Upper lobe of left lung (tissue), 4 donors: ENCODE measurements at regions not wholly inside any gene's neighbourhood (a gene's known extent, or its start where the extent isn't known, plus 50 kb on each side); places are given as distances from the start of the nearest gene placed in this dataset.

ENCODE experiments used
- CTCF ChIP-seq, 6 experiments: fragments of 450-650 bp in 4 of 6; fragments of 200-600 bp in 2 of 6; sonication (generic) in 2 of 6; IDR thresholded peaks; one replicate each; pipeline ENCODE4 v1.5.1; 2016 to 2019; ENCODE audit warnings: antibody characterized with exemption in 6 of 6
- EP300 ChIP-seq, 4 donors: sonication (generic); formaldehyde crosslinking; IDR thresholded peaks; one replicate each; pipeline ENCODE4 v1.5.1; 2017; ENCODE audit warnings: antibody characterized with exemption in 4 of 4, control low read depth in 2 of 4
- POLR2A ChIP-seq, 4 donors: fragments of 450-650 bp; IDR thresholded peaks; one replicate each; pipeline ENCODE4 v1.5.1; 2016 to 2017; ENCODE audit warnings: antibody characterized with exemption in 4 of 4, mild to moderate bottlenecking in 2 of 4
- POLR2AphosphoS5 ChIP-seq, 2 donors: sonication (generic); formaldehyde crosslinking; IDR thresholded peaks; one replicate each; pipeline ENCODE4 v1.5.1; 2017; ENCODE audit warnings: antibody characterized with exemption in 2 of 2

- no peak for TF ChIP-seq POLR2AphosphoS5 (IDR thresholded peaks at IDR 0.05)
- no peak for TF ChIP-seq CTCF (IDR thresholded peaks at IDR 0.05)
- TF ChIP-seq EP300 (IDR thresholded peaks at IDR 0.05), result no peak
- no peak for TF ChIP-seq POLR2A (IDR thresholded peaks at IDR 0.05)
Observed at GRCh38 chr3:104523136-104523535, 843.6 kb upstream of the ALCAM start.
